Heart left ventricle (tissue), 13 donors: ENCODE measurements at regions not wholly inside any gene's neighbourhood (a gene's known extent, or its start where the extent isn't known, plus 50 kb on each side); places are given as distances from the start of the nearest gene placed in this dataset.
"Not testable (repeated sequence)": the region's sequence is repeated elsewhere in the genome, so short reads cannot be mapped to it uniquely, and the experiment has no call there.

Experiments used
- POLR2A ChIP-seq, 2 donors: fragments of 450-650 bp; IDR thresholded peaks; one replicate each; pipeline ENCODE4 v1.6.1; 2017; ENCODE audit warnings: antibody characterized with exemption in 2 of 2, mild to moderate bottlenecking in 2 of 2, moderate library complexity in 2 of 2
- TF ChIP-seq, protein P1 (sequence below), 12 donors: fragments of 200-600 bp; sonication (generic) in 4 of 12; IDR thresholded peaks; one replicate each; pipeline versions ENCODE4 v1.5.0 to v1.8.0; 2018 to 2022; ENCODE audit warnings: antibody characterized with exemption in 12 of 12, mild to moderate bottlenecking in 5 of 12
- donor health status: ischemic (EF 13 %, LVEDD 7.1; RV severe dilation, severe dysfunction).
- donor health status: DM: no; HTN: yes; CAD: no.
- donor health status: DM: no; HTN: no; CAD: no.
- donor health status: ischemic (EF 25% LVEDD 6.9; RV normal size, moderate dysfunction).
- donor health status: ischemic (EF 25% LVEDD 5.7; RV mildly dilated, moderate dysfunction).
- donor health status: ischemic (EF 35%, LVEDD 5.7; RV mildly dilated, moderate dysfunction).
- donor health status: nonischemic (EF 11% LVEDD 7.7; RV severe dilation, severe dysfunction).
- donor health status: DM: yes; HTN: yes; CAD: no.
- donor health status: PGD.
- donor health status: ischemic (EF 29% LVEDD 5.4; RV normal size, mild dysfunction).
- donor health status: nonischemic (EF 23%, LVEDD 6.1; RV moderate dilation, normal function).

DNA sequence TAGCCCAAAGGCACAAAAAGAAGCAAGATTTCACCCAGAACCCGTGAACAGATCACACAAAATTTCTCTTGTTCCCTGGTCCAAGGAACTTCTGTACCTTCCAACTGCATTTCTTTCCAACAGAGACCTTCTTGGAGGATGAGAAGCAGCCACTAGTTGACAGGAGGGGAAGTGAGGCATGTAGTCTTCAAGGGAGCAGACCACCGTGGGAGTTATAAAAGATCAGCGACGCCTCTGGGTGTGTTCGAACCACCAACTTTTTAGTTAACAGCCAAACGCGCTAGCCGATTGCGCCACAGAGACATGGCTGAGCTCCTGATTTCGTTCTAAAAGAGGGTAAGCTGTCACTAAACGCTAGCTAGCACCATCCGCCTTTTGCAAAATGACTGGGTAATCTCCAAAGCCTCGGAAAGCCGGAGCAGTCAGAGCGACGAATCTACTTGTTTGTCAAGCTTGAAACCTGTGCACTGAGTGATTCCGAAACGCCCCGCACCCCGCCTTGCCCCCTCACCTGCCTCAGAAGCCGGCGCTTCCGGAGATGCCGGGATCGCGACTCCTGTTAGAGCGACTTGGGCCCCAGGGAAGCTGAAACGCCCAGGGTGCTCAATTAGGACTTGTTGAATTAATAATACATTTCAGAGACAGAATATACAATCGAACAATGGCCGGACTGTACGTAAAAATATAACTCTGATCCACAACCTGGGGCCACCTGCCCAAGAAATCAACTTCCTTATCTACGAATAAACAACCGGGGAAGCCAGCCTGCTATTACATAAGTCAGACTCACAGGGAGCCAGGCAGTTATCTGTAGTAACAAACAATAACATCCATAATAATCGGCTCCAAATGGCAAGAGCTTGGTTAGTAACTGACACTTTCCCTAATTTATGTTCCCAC lies 140.1 kb downstream of the FAM72C start:
- not testable (repeated sequence) for TF ChIP-seq POLR2A (IDR thresholded peaks at IDR 0.05)
- TF ChIP-seq, protein P1, sequence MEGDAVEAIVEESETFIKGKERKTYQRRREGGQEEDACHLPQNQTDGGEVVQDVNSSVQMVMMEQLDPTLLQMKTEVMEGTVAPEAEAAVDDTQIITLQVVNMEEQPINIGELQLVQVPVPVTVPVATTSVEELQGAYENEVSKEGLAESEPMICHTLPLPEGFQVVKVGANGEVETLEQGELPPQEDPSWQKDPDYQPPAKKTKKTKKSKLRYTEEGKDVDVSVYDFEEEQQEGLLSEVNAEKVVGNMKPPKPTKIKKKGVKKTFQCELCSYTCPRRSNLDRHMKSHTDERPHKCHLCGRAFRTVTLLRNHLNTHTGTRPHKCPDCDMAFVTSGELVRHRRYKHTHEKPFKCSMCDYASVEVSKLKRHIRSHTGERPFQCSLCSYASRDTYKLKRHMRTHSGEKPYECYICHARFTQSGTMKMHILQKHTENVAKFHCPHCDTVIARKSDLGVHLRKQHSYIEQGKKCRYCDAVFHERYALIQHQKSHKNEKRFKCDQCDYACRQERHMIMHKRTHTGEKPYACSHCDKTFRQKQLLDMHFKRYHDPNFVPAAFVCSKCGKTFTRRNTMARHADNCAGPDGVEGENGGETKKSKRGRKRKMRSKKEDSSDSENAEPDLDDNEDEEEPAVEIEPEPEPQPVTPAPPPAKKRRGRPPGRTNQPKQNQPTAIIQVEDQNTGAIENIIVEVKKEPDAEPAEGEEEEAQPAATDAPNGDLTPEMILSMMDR (IDR thresholded peaks at IDR 0.05): not testable (repeated sequence)
